Fibroblast of the aortic adventitia (primary cell): ENCODE measurements at regions not wholly inside any gene's neighbourhood (a gene's known extent, or its start where the extent isn't known, plus 50 kb on each side); places are given as distances from the start of the nearest gene placed in this dataset.

Experiments
- DNase-seq: peaks from one replicate; pipeline ENCODE4 v3.0.0-alpha.2; 2010; ENCODE audit warnings: low read depth
- H3K4me3 ChIP-seq: 2 replicates; pipeline ENCODE4 v1.5.1; 2011; ENCODE audit warnings: low read depth, mild to moderate bottlenecking, control low read depth, low read length, moderate library complexity
- TF ChIP-seq, protein P1 (sequence below): IDR thresholded peaks from 2 replicates; pipeline ENCODE4 v1.5.1; 2011; ENCODE audit warnings: mild to moderate bottlenecking, low read length, control low read depth, inconsistent platforms; ENCODE audit not compliant: insufficient read depth

DNA sequence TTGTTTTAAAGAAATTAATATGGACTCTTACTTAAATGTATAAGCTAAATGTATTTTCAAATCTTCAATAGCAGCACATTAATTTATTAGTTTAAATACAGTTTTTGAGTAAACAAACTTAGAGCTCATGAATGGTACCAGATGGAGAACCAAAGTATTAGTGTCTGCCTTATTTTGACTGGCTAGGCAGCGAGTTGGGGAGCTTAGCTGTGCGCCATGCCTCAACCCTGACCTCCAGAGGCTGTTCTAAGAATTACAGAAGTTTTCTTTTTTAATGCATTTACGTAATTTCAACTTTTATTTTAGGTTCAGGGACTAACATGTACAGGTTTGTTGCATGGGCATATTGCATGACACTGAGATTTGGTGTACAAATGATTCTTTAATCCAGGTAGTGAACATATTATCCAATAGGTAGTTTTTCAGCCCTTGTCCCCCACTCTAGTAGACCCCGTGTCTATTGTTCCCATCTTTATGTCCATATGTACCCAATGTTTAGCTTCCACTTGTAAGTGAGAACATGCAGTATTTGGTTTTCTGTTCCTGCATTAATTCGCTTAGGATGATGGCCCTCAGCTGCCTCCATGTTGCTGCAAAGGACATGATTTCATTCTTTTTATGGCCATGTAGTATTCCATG is 166.8 kb downstream of the IQUB start:
- no peak overlapping the region for H3K4me3 ChIP-seq
- DNase-seq = peak; percentile 65
- TF ChIP-seq, protein P1, sequence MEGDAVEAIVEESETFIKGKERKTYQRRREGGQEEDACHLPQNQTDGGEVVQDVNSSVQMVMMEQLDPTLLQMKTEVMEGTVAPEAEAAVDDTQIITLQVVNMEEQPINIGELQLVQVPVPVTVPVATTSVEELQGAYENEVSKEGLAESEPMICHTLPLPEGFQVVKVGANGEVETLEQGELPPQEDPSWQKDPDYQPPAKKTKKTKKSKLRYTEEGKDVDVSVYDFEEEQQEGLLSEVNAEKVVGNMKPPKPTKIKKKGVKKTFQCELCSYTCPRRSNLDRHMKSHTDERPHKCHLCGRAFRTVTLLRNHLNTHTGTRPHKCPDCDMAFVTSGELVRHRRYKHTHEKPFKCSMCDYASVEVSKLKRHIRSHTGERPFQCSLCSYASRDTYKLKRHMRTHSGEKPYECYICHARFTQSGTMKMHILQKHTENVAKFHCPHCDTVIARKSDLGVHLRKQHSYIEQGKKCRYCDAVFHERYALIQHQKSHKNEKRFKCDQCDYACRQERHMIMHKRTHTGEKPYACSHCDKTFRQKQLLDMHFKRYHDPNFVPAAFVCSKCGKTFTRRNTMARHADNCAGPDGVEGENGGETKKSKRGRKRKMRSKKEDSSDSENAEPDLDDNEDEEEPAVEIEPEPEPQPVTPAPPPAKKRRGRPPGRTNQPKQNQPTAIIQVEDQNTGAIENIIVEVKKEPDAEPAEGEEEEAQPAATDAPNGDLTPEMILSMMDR = peak; percentile 84

DNA sequence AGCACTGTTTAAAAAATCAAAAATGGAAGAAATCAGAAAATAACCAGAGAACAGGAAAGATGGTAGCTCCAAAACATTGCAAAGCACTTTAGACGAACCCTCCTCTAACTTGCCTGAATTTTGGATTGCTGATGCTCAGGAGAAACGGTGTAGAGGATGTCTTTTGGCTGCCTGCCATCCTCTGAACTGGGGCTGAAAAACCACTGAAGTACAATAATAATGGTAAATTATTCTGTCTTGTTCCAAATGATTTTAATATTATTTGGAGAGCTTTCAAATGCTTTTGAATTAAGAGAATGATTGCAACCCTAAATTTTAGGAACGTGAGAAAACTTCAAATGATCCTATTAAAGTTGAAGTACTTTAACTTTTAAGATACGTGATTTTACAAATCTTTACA is 167.3 kb upstream of the SLC13A1 start:
- TF ChIP-seq, protein P1 = no peak
- DNase-seq = no peak
- H3K4me3 ChIP-seq = no peak overlapping the region

DNA sequence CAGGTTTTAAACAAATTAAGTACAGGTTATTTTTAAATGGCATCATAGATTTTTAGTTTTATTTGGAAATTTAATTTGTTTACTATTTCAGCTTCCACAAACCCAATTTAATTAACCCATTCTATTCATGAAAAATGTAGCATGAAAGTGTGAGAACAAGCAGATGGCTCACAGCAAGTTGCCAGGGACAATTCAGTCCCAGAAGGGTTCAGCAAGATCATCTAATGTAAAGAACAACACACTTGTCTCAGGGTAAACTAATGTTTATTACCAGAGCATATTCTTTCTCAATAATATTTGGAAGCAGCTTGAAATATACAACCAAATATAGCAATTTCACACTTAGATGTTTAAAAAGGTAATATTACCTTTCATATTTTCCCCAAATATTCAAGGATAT is 166.9 kb upstream of the SLC13A1 start:
- DNase-seq = no peak
- no peak overlapping the region for H3K4me3 ChIP-seq
- TF ChIP-seq, protein P1 = no peak

DNA sequence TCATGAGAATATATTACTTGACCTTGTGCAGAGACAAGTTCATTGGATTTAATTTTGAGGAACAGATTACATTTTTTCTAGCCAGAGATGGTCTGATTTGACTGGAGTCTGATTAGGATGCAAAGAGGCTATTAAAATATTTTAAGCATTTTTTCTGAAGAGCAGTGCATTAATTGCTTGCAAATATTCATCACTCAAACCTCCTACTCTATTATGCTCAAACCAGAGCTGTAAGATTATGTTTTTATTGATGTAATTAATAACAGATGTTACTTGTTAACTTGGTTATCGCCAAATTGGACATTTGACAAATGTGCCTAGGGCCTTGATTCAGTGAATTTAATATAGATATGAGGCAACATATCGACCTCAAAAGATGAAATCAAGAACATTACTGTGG is 160.9 kb upstream of the SLC13A1 start:
- no peak overlapping the region for H3K4me3 ChIP-seq
- TF ChIP-seq, protein P1 = no peak
- no peak for DNase-seq

DNA sequence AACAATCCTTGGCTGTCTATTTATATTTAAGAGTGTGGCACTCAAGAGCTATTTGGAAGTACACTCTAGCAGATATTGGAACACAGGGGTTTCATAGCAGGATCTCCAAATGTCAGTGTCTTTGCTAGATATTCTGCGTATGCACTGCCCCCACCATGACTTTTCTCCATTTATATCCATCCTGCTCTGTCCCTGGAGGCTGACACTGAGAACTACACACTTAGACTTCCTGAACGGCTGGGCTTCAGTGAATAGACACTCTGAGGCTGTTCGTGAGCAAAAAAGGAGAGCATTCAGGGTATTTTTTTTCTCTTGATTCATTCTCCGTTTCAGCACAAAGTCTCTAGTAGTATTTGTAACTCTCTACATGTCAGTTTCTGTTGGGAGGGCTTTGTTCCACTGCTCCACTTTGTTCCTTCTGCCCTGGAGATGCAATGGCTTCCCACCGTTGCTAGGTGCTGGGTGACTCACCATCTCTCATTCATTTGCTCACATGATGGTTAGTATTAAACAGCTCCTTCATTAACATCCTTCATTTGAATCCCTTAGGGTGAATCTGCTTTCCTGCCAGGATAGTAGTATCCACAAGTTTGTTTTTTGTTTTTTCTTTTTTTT is 155.9 kb upstream of the SLC13A1 start:
- TF ChIP-seq, protein P1 = no peak
- no peak overlapping the region for H3K4me3 ChIP-seq
- no peak for DNase-seq

DNA sequence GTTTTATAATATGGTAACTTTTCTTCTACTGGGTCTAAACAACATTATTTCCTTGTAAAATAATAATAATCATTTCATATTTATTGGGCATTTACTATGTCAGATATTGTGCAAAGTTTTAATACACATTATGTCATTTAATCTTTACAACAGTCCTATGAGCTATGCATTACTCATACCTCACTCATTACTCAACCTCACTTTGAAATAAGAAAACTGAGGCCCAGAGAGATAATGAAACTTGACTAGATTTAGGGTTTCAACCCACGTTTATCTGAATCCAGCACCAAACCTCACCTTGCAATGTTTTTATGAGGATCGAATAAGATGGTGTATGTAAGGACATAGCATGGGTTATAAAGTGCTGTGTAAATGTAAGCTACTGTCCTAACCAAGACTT is 153.2 kb upstream of the SLC13A1 start:
- TF ChIP-seq, protein P1 = no peak
- H3K4me3 ChIP-seq = no peak overlapping the region
- peak; percentile 10 for DNase-seq
